H1 (cell line): ENCODE measurements at regions not wholly inside any gene's neighbourhood (a gene's known extent, or its start where the extent isn't known, plus 50 kb on each side); places are given as distances from the start of the nearest gene placed in this dataset.

Experiments used
- ATF2 ChIP-seq: IDR thresholded peaks from 2 replicates; pipeline ENCODE4 v1.6.1; 2012; ENCODE audit warnings: low read length, inconsistent platforms
- BACH1 ChIP-seq: IDR thresholded peaks from 2 replicates; pipeline ENCODE4 v1.6.1; 2012; ENCODE audit warnings: low read length, improper control_type of control experiment
- BCL11A ChIP-seq, 2 experiments: IDR thresholded peaks; one replicate each; pipeline ENCODE4 v1.6.1; 2011; ENCODE audit warnings: low read depth in 2 of 2, low read length in 2 of 2, mild to moderate bottlenecking in 2 of 2
- GABPA ChIP-seq: IDR thresholded peaks from 2 replicates; pipeline ENCODE4 v1.6.1; 2011; ENCODE audit warnings: mild to moderate bottlenecking, low read length, moderate library complexity, borderline replicate concordance; ENCODE audit not compliant: insufficient read depth
- HDAC2 ChIP-seq, 2 experiments: fragments of 300-600 bp in 1 of 2; sonication (generic) in 1 of 2; IDR thresholded peaks; 2 replicates each; pipeline ENCODE4 v1.6.1; 2011 to 2012; ENCODE audit warnings: low read depth in 2 of 2, low read length in 2 of 2, mild to moderate bottlenecking in 2 of 2, moderate library complexity in 2 of 2, borderline replicate concordance in 1 of 2, inconsistent platforms in 1 of 2
- HDAC6 ChIP-seq: IDR thresholded peaks from one replicate; pipeline ENCODE4 v1.7.1; 2012; ENCODE audit warnings: low read depth, mild to moderate bottlenecking, inconsistent platforms, low read length, moderate library complexity
- SP2 ChIP-seq: IDR thresholded peaks from 2 replicates; pipeline ENCODE4 v1.6.1; 2012; ENCODE audit warnings: mild to moderate bottlenecking, low read length, inconsistent platforms
- SP4 ChIP-seq: IDR thresholded peaks from 2 replicates; pipeline ENCODE4 v1.6.1; 2012; ENCODE audit warnings: low read length, inconsistent platforms
- TAF7 ChIP-seq: optimal IDR thresholded peaks from 2 replicates; pipeline ENCODE3; 2011; ENCODE audit warnings: low read depth, mild to moderate bottlenecking, inconsistent platforms, low read length, moderate library complexity, borderline replicate concordance

DNA sequence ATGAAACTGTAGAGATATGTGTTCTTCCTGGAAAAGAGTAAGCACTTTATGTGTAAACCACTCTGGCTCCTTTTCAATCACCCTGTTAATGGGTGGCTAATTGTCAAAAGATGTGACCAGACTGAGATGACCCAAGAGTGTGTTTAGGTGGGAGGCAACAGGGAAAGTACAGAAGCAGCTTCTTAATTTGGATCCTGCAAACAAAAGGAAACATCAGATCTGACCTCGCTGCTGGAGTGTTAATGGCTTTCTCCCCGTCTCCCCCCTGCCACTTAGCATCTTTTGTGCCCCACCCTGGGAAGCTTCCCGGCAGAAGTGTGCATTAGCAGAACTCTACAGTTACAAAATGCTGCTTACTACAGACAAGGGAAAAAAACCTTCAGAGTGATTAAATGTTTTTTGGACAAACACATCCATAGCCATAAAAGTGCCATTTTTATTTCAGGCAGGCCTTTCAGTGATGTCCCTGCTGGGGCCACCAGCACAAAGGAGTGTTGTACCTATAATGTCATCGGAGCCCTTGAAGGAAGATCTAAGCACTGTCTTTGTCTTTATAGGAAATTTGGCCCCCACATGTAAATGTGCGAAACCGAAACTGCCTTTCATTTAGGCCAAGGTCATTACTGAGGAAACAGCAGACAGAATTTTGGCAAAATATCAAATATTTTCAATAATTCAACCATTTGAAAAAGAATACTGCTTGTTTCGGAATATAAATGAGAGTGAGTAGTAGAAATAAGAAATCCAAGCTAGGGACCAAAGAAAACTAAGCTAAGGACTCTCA, 311.0 kb downstream of the WDR72 start (continued):
- no peak for TF ChIP-seq GABPA
- no peak for TF ChIP-seq HDAC2 (IDR thresholded peaks at IDR 0.05; ENCODE audit: borderline replicate concordance in 1 of 2, low read depth in 2 of 2, low read length in 2 of 2)
- TF ChIP-seq SP2, result no peak
- TF ChIP-seq TAF7, result no peak
- no peak for TF ChIP-seq HDAC6
- no peak for TF ChIP-seq BCL11A (IDR thresholded peaks at IDR 0.05; ENCODE audit: low read depth in 2 of 2, low read length in 2 of 2)
- no peak for TF ChIP-seq SP4
- TF ChIP-seq BACH1, result no peak
- no peak for TF ChIP-seq ATF2
